NOMO-1 (cell line): ENCODE measurements at regions not wholly inside any gene's neighbourhood (a gene's known extent, or its start where the extent isn't known, plus 50 kb on each side); places are given as distances from the start of the nearest gene placed in this dataset.
A peak's percentile ranks its signal among the peaks of the same experiment; 100 is the strongest.

Experiments used
- DNase-seq, 2 experiments: peaks; one replicate each; lab custom pipeline; 2025; ENCODE audit not compliant: unreplicated experiment in 2 of 2; lab: John Stamatoyannopoulos, UW

DNA sequence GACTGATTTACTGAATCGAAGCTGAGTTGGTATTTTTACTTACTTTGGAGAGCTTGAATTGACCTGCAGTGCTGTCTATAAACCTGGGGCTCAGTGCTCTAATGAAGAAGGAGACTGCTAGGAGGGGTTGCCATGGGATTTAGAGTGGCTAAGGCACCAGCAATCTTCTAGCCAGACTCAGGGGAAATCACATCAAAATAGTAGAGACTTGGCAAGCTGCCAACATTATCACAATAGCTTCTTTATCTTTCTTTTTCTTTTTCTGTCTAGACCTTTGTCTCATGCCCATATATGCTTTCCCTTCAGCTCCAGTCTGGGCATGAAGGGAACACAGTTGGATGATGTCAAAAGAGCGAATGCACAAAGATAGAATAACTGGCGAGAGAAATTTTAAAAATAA lies 301.1 kb upstream of the DPYD start:
- DNase-seq: no peak

GRCh38 chr1:98217601-98218000 lies 296.8 kb upstream of the DPYD start:
- no peak for DNase-seq

DNA sequence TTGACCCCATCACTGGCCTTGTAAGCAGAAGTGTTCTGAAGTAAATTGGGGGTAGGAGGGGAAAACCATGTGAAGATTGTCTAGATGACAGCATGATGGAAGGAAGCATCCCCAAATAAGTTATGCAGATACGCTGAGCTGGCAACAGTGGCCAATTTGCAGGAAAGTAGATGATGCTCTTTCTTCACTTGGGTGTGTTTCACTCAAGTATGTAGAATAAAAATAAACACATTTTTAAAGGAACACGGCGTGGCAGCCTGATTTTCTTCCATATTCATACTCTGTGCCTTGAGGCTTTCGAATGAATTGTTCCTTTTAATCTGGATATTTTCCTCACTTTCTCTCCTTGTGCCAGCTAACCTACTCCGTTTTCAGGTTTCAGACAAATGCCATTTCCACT lies 295.5 kb upstream of the DPYD start:
- no peak for DNase-seq

DNA sequence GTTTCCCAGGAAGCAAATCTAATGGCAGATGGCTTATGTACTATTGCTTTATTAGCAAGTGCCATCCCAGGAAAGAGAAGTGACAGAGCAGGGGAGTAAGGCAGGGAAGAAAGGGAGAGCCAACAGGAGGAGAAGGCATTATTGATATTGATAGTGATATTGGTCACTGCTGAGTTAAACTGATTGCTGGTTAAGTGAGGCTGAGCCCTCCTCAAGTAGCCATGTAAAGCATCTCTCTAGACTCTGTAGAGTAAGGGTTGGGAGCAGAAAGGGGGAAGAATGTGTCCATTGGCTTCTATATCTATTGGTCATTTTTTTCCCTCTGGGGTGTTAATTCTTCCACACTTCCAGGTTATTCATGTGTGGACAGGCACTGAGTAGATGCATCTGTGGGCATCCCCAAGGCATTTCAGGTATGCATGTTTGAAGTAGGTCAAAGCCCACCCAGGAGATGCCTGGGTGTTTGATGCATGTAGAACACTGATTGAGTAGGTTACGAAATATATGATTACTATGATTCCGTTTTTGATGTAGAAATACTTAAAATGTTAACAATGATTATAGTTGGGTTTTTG lies 290.5 kb upstream of the DPYD start:
- DNase-seq: no peak

DNA sequence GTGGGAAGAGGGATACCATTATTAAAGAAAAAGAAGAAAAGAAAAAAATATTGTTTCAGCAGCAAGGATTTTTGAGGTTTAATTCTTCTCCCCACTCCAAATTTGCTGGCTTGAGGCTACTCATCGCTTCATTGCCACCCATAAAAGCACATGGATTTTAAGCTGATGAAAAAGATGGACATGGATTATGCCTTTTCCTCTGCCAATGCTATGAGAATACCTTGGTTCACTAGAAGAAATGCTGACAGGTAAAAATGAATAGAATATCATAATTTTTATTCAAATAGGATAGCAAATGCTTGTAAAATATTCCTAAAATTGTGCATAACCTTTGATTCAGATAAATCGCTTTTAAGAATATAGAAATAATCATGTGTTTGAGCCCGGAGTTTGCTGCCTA lies 289.7 kb upstream of the DPYD start:
- no peak for DNase-seq

GRCh38 chr1:98210064-98210463 lies 289.2 kb upstream of the DPYD start:
- DNase-seq: no peak

GRCh38 chr1:98205291-98206017 lies 284.6 kb upstream of the DPYD start:
- no peak for DNase-seq

DNA sequence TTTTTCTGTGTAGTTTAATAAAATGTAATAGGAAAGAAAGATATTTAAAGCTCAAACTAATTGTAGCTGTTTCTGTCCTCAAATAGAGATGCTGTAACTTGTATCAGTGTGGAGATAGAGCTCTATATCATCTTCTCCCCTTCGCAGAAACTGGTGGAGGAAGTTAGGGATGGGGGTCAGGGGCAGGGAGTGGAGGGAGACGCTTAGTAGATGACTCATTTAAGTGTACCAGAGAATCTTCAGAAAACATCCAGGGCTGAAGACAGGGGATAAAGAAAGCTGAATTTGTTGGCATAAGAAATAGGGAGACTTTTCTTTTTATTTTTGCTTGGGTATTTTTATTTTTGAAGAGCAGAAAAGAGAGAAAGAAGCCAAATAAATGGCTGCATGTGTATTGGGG lies 282.6 kb upstream of the DPYD start:
- DNase-seq: no peak

GRCh38 chr1:98201666-98202081 lies 280.8 kb upstream of the DPYD start:
- no peak for DNase-seq

DNA sequence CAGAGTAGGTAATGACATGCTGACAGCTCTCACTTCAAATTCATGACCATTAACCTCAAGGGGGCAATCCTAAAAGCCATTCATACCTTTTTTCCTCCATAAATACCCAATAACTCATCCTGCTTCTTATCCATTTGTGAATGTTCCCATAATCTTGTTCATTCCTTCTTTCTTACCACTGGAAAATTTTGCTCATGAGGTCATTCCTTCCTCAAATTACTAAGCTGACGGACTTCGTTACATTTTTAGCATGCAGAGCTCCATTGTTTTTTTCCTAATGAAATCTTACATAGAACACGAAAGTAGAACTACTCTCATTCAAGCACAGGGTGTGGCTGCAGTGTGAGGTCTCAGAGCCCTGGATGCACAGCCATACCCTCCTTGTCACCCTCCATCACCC lies 276.5 kb upstream of the DPYD start:
- DNase-seq: no peak

DNA sequence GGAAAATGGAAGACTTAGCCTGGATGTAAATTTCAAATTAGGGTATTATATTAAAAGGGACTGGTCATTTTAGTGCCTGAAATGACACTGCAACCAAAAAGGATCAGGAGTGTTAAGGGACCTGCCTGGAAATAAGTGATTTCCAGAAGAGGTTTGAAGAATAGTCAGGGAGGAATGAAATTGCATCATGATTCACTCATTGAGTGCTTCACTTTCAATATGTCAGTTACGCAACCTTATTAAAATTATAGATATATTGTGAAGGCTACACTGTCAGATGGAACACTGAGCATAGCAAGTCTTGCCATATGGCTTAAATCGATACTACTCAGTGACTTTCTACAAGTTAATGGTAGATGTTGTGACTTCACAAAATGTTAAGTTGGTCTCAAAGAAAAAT lies 275.2 kb upstream of the DPYD start:
- DNase-seq: no peak

DNA sequence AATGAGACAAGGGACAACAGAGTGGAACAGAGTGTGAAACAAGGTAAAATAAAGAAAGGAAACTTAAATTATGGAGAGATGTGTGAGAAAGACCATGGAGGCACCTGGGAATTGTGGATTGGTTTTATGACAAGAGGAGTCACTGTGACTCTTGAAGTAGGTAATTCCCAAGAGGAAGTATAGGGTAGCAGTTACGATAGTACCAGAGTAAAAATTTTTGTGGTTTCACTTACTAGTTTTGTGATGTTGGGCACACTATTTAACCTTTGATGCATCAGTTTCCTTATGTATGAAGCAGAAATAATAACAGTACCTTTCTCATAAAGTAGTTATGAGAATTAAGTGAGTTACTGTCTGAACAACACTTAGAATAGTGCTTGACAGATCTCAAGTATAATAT lies 267.9 kb upstream of the DPYD start:
- DNase-seq: no peak

DNA sequence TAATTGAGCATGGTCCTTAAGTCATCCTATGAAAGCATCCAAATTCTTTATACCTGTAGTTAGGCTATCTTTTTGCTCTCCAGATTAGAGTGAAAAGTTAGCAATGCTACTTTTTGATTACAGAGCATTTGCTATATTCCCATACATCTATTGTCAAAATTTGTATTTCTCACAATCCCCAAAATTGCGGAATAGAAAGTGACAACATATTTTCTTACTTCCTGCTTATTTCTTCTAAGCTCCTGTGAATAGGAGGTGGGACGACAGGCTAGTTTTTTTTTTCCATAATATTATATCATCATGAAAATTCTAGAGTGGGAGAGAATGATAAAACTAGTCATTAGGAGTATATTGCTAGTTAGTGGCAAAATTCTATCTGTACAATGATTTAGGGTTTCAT lies 264.0 kb upstream of the DPYD start:
- no peak for DNase-seq

- no peak for DNase-seq
Observed at GRCh38 chr1:98181036-98181764, 260.4 kb upstream of the DPYD start.

GRCh38 chr1:98179151-98179773 lies 258.4 kb upstream of the DPYD start:
- DNase-seq: no peak

GRCh38 chr1:98177751-98178150 lies 256.9 kb upstream of the DPYD start:
- DNase-seq: no peak

GRCh38 chr1:98176936-98177335 lies 256.1 kb upstream of the DPYD start:
- no peak for DNase-seq

DNA sequence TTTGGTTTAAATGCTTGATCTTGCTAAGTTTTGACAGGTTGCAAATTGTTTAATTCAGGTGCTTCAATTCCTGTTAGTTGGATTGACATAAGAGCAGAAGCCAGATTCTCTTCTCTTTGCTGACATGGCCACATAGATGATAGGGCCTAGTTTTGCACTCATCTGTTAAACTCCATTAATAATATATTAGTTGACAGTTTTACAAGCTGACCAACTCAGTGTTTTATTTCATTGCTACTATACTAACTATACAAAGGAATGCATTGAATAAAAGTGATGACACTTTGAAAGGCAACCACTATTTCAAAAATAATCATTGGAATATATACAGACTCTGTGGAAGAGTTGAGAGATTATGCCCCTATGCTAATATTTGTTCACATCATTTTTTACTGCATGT lies 255.6 kb upstream of the DPYD start:
- no peak for DNase-seq

DNA sequence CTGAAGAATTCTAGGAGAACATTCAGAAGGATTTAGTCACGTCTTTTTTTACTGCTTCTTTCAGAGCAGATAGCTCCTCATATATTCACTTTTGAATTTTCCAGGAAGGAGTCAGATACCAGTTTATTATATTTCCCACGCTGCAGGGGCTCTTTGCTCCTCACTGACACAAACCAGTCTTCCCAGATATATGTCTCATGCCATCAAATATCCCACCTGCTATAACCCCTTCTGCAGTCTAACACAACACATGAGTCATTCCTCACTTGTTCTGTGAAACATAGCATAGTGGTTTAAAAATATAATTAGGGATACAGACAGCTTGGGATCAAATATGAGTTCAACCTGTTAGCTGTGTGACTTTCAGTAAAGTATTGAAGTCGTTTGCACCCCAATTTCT lies 251.7 kb upstream of the DPYD start:
- no peak for DNase-seq

DNA sequence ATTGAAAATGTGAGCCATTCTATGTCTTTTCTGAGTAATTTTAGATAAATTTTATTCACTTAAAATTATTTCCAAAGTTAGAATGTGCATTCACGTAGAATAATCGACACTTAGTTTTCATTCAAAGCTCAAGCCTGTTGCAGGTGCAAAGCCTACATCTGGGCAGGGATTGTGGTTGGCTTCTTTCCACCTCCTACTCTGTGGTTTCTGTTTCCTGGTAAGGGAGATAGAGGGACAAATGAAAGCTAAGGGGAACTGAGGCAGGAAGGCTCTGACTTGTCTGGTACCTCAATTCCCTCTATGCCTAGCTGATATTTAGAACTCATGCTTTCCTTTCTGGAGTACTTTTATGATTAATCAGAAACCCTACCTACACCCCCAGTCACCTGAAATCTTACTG lies 251.2 kb upstream of the DPYD start:
- DNase-seq: no peak

- peak in 1 of 2 experiments; percentile 3 for DNase-seq
Observed at GRCh38 chr1:98164509-98164908, 243.7 kb upstream of the DPYD start.
